Muscle of arm (tissue), 1 donor: ENCODE measurements at regions not wholly inside any gene's neighbourhood (a gene's known extent, or its start where the extent isn't known, plus 50 kb on each side); places are given as distances from the start of the nearest gene placed in this dataset.
A peak's percentile ranks its signal among the peaks of the same experiment; 100 is the strongest.
"Not testable (repeated sequence)": the region's sequence is repeated elsewhere in the genome, so short reads cannot be mapped to it uniquely, and the experiment has no call there.

ENCODE experiments used
- DNase-seq: peaks from one replicate; pipeline ENCODE4 v3.0.0-alpha.2; 2013

GRCh38 chr1:213417225-213417820, 366.3 kb downstream of the RPS6KC1 start:
- DNase-seq, result no peak

DNA sequence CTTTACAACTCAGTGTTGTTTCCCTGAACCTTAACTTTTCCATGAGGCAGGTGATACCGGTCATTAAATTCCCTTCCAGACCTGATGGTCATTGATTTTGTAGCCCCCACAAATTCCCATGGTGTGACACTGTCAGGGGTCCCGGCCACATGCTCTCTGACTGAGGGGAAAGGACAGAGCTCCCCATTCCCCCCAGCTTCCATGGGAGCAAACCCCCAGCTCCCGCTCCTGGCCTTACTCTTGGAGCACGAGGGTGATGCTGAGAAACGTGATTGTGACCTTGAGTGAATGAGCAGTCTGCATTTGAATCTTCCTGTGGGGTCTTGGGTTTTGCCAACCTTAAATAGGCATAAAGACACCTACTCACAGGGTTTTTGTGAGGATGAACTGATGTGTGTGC, 366.8 kb downstream of the RPS6KC1 start:
- no peak for DNase-seq

- peak; percentile 27 for DNase-seq
Observed at GRCh38 chr1:213418268-213419071, 367.4 kb downstream of the RPS6KC1 start.

- no peak for DNase-seq
Observed at GRCh38 chr1:213419401-213420030, 368.5 kb downstream of the RPS6KC1 start.

- not testable (repeated sequence) for DNase-seq
Observed at GRCh38 chr1:213421178-213421577, 370.1 kb downstream of the RPS6KC1 start.

- DNase-seq, result no peak
Observed at GRCh38 chr1:213423041-213423440, 372.0 kb downstream of the RPS6KC1 start.

DNA sequence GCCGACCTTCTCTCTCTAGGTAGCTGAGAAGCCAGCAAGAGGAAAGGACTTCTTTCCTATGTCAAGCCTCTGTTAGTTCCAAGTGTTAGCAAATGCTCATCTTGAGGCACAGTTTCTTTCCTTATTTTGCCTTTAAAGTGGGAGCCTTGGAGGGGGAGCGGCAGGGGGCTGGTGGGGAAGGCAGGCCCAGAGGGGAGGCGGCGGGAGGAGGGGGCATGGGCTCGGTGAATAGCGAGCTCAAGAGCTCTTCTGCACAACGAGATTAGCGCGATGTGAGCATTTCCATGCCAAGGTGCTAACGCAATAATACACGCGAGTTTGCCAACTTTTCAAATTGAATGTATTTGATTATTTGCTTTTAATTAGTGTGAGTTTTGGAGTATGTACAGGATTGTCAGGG, 372.6 kb downstream of the RPS6KC1 start:
- DNase-seq, result no peak

GRCh38 chr1:213425376-213426030, 374.5 kb downstream of the RPS6KC1 start:
- no peak for DNase-seq

GRCh38 chr1:213429642-213430041, 378.6 kb downstream of the RPS6KC1 start:
- DNase-seq, result no peak

GRCh38 chr1:213435715-213436114, 384.7 kb downstream of the RPS6KC1 start:
- no peak for DNase-seq

DNA sequence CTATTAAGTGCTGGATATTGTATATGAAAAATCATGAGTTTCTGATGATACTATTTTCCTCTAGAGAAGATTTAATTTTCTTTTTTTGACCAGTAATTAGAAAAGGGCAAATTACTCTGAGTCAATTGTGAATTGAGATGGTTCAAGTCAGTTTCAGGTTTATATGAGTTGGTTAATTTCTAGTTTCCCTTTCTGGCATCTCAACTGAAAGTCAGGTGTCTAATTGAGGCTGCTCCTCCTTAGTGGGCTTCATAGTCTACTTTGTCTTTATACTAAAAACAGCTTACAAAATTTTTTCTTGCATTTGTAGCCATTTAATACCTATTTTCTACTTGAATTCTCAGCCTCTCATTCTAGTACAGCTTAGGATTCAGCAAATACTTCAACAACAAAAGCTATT, 387.3 kb downstream of the RPS6KC1 start:
- DNase-seq, result no peak

- no peak for DNase-seq
Observed at GRCh38 chr1:213439703-213440102, 388.7 kb downstream of the RPS6KC1 start.

DNA sequence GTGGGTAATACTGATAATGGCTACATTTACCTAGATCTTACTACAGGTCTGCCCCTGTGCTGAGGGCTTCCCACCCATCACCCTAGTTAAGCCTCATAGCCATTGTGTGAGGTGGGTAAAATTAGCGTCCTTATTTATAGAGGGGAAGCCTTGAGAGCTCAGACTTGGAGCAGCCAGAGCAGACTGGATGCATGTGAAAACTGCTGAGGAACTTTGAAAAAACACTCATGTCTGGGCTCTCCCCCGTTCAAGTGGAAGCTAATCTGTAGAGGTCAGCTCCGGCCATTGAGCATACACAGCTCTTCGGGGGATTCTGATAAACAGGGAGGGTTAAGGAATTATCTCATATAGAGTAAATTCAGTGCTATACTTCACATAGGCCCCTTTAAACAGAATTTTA, 389.7 kb downstream of the RPS6KC1 start:
- no peak for DNase-seq

GRCh38 chr1:213443415-213443814, 392.4 kb downstream of the RPS6KC1 start:
- DNase-seq, result no peak

GRCh38 chr1:213444224-213444623, 393.2 kb downstream of the RPS6KC1 start:
- DNase-seq, result no peak

DNA sequence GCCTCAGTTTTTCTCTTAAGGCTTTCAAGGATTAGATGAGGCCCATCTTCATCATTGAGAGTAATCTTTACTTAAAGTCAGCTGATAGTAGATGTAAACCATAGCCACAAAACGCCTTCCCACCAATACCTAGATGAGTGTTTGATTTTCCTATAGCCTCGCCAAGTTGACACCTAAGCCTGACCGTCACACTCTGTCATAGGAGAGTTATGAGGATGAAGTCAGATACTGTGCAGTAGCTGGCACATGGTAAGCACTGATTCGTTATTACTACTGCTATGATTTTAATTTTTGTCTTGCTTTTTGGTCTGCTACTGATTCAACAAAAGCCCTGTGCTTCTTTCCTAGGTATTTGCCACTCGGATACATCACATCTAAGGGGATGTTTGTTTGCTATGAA, 395.5 kb downstream of the RPS6KC1 start:
- no peak for DNase-seq

- no peak for DNase-seq
Observed at GRCh38 chr1:213448360-213448759, 397.3 kb downstream of the RPS6KC1 start.

GRCh38 chr1:213448776-213449175, 397.7 kb downstream of the RPS6KC1 start:
- no peak for DNase-seq

- DNase-seq, result no peak
Observed at GRCh38 chr1:213452501-213452900, 401.5 kb downstream of the RPS6KC1 start.

DNA sequence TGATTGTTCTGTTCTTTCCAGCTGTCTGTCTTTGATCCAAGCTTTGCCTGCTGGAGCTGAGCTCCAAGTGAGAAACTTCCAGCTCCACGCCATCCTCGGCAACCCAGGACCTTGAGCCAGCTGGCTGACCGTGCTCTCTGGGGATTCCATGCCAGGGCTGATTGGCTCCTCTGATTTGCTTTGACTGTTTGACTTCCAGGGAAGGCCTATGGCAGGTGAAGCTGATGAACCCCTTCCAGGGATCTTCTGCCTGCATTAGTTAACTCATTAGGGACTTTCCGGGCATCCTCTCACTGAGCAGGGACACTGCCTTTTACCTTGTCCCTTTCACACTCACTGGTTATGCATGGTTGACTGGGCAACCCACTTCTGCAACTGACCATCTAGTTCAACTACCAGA, 406.1 kb downstream of the RPS6KC1 start:
- peak; percentile 21 for DNase-seq

- peak; percentile 23 for DNase-seq
Observed at GRCh38 chr1:213457733-213458132, 406.7 kb downstream of the RPS6KC1 start.

DNA sequence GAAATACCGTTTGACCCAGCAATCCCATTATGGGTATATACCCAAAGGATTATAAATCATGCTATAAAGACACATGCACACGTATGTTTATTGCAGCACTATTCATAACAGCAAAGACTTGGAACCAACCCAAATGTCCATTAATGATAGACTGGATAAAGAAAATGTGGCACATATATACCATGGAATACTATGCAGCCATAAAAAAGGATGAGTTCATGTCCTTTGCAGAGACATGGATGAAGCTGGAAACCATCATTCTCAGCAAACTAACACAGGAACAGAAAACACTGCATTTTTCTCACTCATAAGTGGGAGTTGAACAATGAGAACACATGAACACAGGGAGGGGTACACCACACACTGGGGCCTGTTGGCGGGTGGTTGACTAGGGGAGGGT, 411.3 kb downstream of the RPS6KC1 start:
- not testable (repeated sequence) for DNase-seq
